ENCODE measurements at regions not wholly inside any gene's neighbourhood (a gene's known extent, or its start where the extent isn't known, plus 50 kb on each side); places are given as distances from the start of the nearest gene placed in this dataset.

DNA sequence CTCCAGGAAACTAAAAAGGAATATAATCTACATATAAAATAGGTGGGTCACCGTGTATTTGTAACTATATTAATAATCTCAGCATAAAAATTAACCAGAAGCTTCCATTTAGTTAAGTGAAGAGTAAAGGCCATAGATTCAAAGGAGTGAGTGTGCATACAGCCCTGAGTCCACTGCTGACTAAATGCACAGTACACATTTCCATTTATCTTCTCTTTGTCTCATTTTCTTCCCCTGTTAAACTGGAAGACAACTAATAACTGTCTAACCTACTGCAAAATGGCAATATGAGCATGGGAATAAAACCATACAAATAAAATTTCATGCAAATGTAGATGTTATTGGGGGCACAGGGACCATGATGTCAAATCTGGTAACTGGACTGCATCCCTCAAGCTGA lies 59.9 kb upstream of the DAB2 start:
- no peak overlapping the region for H3K27ac ChIP-seq
- no peak for DNase-seq (ENCODE audit: low read depth, low spot score)

DNA sequence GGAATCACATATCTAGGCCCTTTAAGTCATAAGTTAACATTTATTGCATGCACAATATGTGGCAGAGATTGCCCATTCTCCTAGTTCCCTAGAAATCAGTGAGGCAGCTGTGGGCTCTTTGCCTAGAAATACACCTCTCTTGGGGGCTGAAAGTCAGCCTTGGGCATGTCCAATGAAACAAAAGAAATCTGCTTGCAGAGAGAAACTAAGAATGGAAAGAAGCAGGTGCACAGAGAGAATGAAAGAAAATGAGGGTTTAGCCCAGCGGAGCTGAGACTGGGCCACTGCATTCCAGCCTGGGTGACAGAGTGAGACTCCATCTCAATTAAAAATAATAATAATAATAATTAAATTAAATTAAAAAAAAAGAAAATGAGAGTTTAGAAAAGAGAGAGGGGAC lies 57.3 kb upstream of the DAB2 start:
- no peak for DNase-seq (ENCODE audit: low read depth, low spot score)

DNA sequence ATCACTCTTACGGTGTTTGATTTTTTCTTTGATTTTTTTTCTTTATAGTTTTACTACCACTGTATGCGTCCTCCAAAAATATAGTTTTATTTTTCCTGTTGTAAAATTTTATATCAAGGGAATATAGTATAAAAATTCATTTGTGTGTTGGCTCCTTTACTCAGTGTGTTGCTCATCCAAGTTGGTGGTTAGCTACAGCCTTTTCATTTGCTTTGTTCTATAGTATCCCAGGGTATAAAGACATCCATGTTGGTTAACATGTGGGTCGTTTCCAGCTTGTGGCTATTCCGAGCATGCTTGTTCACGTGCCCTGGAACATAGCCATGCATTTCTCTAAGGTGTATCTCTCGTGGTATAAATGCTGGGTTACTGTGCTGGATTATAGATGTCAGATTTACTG lies 54.8 kb upstream of the DAB2 start:
- no peak for DNase-seq (ENCODE audit: low read depth, low spot score)
- no peak overlapping the region for H3K27ac ChIP-seq

More for the DNA sequence above, 57.3 kb upstream of the DAB2 start:
- H3K27ac ChIP-seq, result no peak overlapping the region

DNA sequence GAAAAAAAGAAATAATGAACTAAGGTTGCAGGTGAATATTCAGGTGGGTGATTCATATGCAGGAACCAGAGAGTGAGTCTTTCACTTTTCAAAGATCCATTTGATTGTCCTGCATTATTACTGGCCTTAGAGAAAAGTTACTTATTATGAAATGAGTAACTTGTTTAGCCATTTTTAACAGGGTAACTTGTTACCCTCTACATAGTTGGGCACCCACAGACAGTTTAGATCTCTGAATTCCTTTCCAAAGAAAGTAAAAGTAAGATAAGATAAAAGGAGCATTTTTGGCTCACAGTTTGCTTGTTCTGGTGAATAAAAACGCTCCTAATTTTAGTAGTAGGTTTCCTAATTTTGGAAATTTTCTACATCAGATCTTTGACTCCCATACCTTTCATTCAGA lies 54.1 kb upstream of the DAB2 start:
- no peak overlapping the region for H3K27ac ChIP-seq
- DNase-seq (ENCODE audit: low read depth, low spot score), result no peak

DNA sequence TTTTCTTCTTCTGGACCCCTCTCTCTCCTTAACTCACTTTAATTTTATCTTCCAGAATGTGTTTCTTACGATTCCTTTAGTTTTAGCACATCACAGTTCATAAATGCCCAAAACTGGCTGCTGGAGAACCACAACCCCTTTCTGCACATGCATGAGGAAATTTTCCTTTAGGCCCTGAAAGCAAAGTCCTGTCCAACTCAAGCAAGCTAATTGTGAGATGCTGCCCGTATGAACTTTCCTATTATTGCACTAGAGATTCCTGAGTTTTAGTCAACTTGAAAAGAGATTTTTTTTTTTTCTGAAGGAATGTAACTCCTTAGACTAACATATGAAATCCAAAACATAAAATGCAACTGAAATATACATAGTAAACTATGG lies 52.1 kb upstream of the DAB2 start:
- no peak for DNase-seq (ENCODE audit: low read depth, low spot score)
- no peak overlapping the region for H3K27ac ChIP-seq

DNA sequence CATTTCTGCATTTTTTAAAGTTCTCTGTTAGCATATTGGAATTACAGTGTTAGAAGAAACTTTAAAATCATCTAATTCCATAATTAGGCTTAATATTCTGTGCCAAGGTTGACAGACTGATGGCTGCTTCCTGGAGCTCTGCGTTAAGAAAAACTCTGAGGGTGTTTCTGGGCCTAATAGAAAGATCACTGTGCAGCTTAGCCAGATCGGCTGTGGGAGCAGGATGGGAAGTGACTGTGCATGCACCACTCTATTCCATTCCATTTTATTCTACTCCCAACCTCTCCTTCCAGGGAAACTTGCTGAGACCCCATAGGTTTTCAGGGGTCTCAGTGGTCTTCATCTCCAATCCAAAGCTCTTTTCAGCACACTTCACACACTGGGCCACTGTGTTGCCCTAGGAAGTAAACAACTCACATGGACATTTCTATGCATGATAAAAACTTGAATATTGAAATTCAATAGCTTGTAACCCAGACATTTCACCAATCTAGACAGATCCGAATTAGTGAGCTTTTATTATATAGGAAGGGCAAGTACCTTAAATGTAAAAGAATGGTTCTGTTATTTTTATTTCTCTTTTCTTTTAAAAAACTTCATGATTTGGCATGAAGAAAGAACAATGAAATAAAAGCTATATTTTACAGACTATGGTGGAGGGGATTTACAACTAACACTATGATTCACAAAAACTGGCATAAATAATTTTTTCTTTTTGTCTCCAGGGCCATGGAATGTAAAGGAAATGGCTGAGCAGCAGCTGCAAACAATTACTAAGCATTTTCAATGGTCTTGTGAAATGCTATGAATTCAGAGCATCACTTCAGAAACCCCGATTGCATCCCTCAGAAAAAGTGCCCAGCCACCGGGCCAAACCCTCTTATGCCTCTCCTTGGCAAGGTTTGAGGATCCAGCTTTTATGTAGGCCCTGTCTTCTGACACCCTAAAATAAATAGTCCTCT lies 51.4 kb upstream of the DAB2 start:
- no peak for DNase-seq (ENCODE audit: low read depth, low spot score)

DNA sequence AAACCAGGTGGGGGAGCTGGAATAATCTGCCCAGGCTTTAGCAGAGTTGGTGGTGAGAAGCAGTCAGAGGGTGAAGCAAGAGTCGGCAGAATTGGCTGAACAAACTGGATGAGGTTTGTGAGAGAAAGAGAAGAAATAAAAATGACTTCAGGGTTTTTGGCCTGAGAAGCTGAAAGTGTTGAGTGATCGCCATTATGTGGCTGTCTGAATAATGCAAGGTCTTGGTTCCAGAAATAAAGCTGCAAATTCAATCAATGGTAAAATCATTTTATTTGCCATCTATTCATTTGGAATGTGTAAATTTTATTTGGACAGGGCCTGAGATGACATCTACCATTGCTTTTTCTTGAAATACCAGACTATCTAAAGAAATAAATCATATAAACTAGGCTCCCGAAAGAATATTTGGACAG lies 50.4 kb upstream of the DAB2 start:
- DNase-seq (ENCODE audit: low read depth, low spot score), result no peak
- H3K27ac ChIP-seq, result no peak overlapping the region

More for the DNA sequence above, 51.4 kb upstream of the DAB2 start:
- H3K27ac ChIP-seq, result no peak overlapping the region

Measured in epithelial cell of prostate (primary cell).